ENCODE measurements at regions not wholly inside any gene's neighbourhood (a gene's known extent, or its start where the extent isn't known, plus 50 kb on each side); places are given as distances from the start of the nearest gene placed in this dataset.
"Not testable (repeated sequence)": the region's sequence is repeated elsewhere in the genome, so short reads cannot be mapped to it uniquely, and the experiment has no call there.

- Histone ChIP-seq H3K27ac (no peak overlapping the region), H3K9me3 (no peaks in the 10 kb centered on the region), H3K27me3 (no peaks in the 10 kb centered on the region), H3K4me1 (no peaks in the 10 kb centered on the region), H3K4me3 (no peak overlapping the region), H3K36me3 (no peaks in the 10 kb centered on the region)
- no peak for DNase-seq (ENCODE audit: low spot score in 2 of 2)
- WGBS, 2 donors = 77 to 80% methylated on average over 1 of the region's 1 CpG
- TF ChIP-seq CTCF (IDR thresholded peaks at IDR 0.05) = no peak
- TF ChIP-seq EP300 (IDR thresholded peaks at IDR 0.05) = no peak
- TF ChIP-seq POLR2A (IDR thresholded peaks at IDR 0.05) = no peak
Measured at GRCh38 chr6:133809406-133809805, 79.5 kb upstream of the TCF21 start.

DNA sequence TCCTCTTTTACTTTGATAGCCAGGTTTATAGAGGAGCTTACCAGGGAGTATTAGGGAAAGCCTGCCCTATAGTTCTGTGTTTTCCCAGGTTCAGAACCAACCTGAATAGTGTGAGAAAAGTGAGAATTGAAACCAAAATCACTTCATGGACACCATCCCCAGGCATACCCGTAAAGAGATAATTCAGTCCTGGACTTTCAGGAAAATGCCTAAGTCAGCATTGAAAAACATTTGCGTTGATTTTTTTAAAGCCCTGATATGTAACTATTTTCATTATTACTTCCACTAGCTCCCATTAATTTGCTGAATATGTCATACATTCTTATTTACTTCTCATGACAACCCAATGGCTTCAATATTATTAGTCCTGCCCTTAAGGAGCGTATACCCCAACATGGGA lies 77.4 kb upstream of the TCF21 start:
- Histone ChIP-seq H3K9me3 (no peaks in the 10 kb centered on the region), H3K36me3 (no peaks in the 10 kb centered on the region), H3K4me3 (no peak overlapping the region), H3K27ac (no peak overlapping the region), H3K27me3 (no peaks in the 10 kb centered on the region), H3K4me1 (peaks cover 0 to 13% (median 3%) of the 10 kb centered on the region in 4 donors)
- 91 to 95% methylated on average over 3 of the region's 3 CpGs for WGBS, 2 donors
- no peak for DNase-seq (ENCODE audit: low spot score in 2 of 2)
- no peak for TF ChIP-seq EP300 (IDR thresholded peaks at IDR 0.05)
- TF ChIP-seq CTCF (IDR thresholded peaks at IDR 0.05) = no peak
- no peak for TF ChIP-seq POLR2A (IDR thresholded peaks at IDR 0.05)

- not testable (repeated sequence) for H3K27me3 ChIP-seq; H3K36me3 ChIP-seq; H3K4me3 ChIP-seq; H3K27ac ChIP-seq; H3K9me3 ChIP-seq; DNase-seq (ENCODE audit: low spot score in 2 of 2)
- H3K4me1 ChIP-seq = peaks cover 0 to 16% (median 3%) of the 10 kb centered on the region in 4 donors
- WGBS, 2 donors = 77 to 85% methylated on average over 2 of the region's 2 CpGs
Measured at GRCh38 chr6:133812446-133812845, 76.5 kb upstream of the TCF21 start.

DNA sequence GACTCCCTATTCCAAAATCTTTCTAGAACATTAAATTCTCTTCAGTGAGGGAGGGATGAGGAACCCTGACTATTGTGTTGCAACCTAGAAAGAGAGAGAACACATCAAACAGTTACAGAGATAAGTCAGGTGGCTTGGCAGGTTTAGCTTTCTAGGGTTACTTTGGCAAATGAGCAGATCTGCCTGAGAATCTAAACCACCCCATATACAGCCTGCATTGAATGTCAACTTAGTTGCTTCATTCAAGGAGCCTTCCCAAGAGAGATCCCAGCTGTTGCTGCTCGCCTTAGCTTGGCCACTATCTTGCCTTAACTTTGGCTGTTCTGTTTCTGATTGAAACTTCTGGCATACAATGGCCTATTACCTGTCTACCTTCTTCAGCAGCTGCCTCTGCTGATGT lies 74.7 kb upstream of the TCF21 start:
- H3K4me3 ChIP-seq = no peak overlapping the region
- no peaks in the 10 kb centered on the region for H3K9me3 ChIP-seq
- 57 to 88% methylated on average over 1 of the region's 1 CpG for WGBS, 2 donors
- no peaks in the 10 kb centered on the region for H3K36me3 ChIP-seq
- no peak for TF ChIP-seq EP300 (IDR thresholded peaks at IDR 0.05)
- no peak for TF ChIP-seq POLR2A (IDR thresholded peaks at IDR 0.05)
- TF ChIP-seq CTCF (IDR thresholded peaks at IDR 0.05) = no peak
- H3K27me3 ChIP-seq = no peaks in the 10 kb centered on the region
- DNase-seq (ENCODE audit: low spot score in 2 of 2) = no peak
- H3K27ac ChIP-seq = peak overlapping the region in 2 of 4 donors; percentile 28 to 50
- H3K4me1 ChIP-seq = peaks cover 0 to 16% (median 3%) of the 10 kb centered on the region in 4 donors

DNA sequence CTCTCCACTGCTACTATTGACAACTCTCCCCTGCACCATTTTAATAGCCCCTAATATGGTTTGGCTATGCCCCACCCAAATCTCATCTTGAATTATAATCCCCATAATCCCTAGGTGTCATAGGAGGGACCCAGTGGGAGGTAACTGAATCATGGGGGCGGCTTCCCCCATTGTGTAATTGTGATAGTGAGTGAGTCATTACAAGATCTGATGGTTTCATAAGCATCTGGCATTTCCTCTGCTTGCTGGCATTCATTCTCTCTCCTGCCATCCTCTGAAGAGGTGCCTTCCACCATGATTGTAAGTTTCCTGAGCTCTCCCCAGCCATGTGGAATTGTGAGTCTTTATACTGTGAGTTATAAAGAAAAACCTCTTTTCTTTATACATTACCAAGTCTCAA lies 74.1 kb upstream of the TCF21 start:
- peak in 1 of 2 donors; percentile 57 for DNase-seq (ENCODE audit: low spot score in 2 of 2)
- Histone ChIP-seq H3K9me3 (no peaks in the 10 kb centered on the region), H3K4me1 (peaks cover 0 to 16% (median 3%) of the 10 kb centered on the region in 4 donors), H3K27me3 (no peaks in the 10 kb centered on the region), H3K36me3 (no peaks in the 10 kb centered on the region), H3K27ac (peak overlapping the region in 1 of 4 donors; percentile 50), H3K4me3 (no peak overlapping the region)
- 71 to 88% methylated on average over 1 of the region's 1 CpG for WGBS, 2 donors
- TF ChIP-seq POLR2A (IDR thresholded peaks at IDR 0.05) (no peak), EP300 (IDR thresholded peaks at IDR 0.05) (peak in 1 of 2 donors; percentile 59), CTCF (IDR thresholded peaks at IDR 0.05) (no peak)

- 68 to 76% methylated on average over 2 of the region's 2 CpGs for WGBS, 2 donors
- TF ChIP-seq CTCF (IDR thresholded peaks at IDR 0.05) (no peak), POLR2A (IDR thresholded peaks at IDR 0.05) (no peak), EP300 (IDR thresholded peaks at IDR 0.05) (no peak)
- no peak for DNase-seq (ENCODE audit: low spot score in 2 of 2)
Measured at GRCh38 chr6:133815313-133815712, 73.6 kb upstream of the TCF21 start.

More at GRCh38 chr6:133815313-133815712, 73.6 kb upstream of the TCF21 start:
- Histone ChIP-seq H3K27ac (peak overlapping the region in 2 of 4 donors; percentile 50 to 66), H3K4me3 (no peak overlapping the region), H3K4me1 (peaks cover 0 to 16% (median 3%) of the 10 kb centered on the region in 4 donors), H3K27me3 (no peaks in the 10 kb centered on the region), H3K36me3 (no peaks in the 10 kb centered on the region), H3K9me3 (no peaks in the 10 kb centered on the region)

All from tibial nerve (tissue), 4 donors.